GM12864 (cell line): ENCODE measurements at regions not wholly inside any gene's neighbourhood (a gene's known extent, or its start where the extent isn't known, plus 50 kb on each side); places are given as distances from the start of the nearest gene placed in this dataset.

Source experiments
- DNase-seq: peaks from one replicate; pipeline ENCODE4 v3.0.0-alpha.2; 2011; ENCODE audit warnings: low read depth
- H3K4me3 ChIP-seq: 2 replicates; pipeline ENCODE4 v1.5.1; 2011; ENCODE audit warnings: mild to moderate bottlenecking, low read depth, low read length, control low read depth
- CTCF ChIP-seq: IDR thresholded peaks from 2 replicates; pipeline ENCODE4 v1.5.1; 2011; ENCODE audit warnings: low read depth, mild to moderate bottlenecking, moderate library complexity, low read length, control low read depth, inconsistent platforms; ENCODE audit errors: missing control alignments

- H3K4me3 ChIP-seq: no peak overlapping the region
- no peak for DNase-seq
- TF ChIP-seq CTCF: no peak
Measured at GRCh38 chr4:36872679-36873078, 371.9 kb upstream of the NWD2 start.

- no peak for DNase-seq
- no peak for TF ChIP-seq CTCF
- no peak overlapping the region for H3K4me3 ChIP-seq
Measured at GRCh38 chr4:36884151-36884550, 360.4 kb upstream of the NWD2 start.

GRCh38 chr4:36891971-36892370 is 352.6 kb upstream of the NWD2 start:
- DNase-seq: no peak
- no peak for TF ChIP-seq CTCF
- no peak overlapping the region for H3K4me3 ChIP-seq

- H3K4me3 ChIP-seq: no peak overlapping the region
- no peak for TF ChIP-seq CTCF
- no peak for DNase-seq
Measured at GRCh38 chr4:36900446-36900987, 344.0 kb upstream of the NWD2 start.

- TF ChIP-seq CTCF: no peak
- no peak overlapping the region for H3K4me3 ChIP-seq
- no peak for DNase-seq
Measured at GRCh38 chr4:36904823-36905222, 339.7 kb upstream of the NWD2 start.

- no peak for TF ChIP-seq CTCF
- DNase-seq: no peak
Measured at GRCh38 chr4:36914106-36914505, 330.4 kb upstream of the NWD2 start.

GRCh38 chr4:36915717-36916116 is 328.8 kb upstream of the NWD2 start:
- no peak for TF ChIP-seq CTCF
- no peak overlapping the region for H3K4me3 ChIP-seq
- no peak for DNase-seq

More at GRCh38 chr4:36914106-36914505, 330.4 kb upstream of the NWD2 start:
- no peak overlapping the region for H3K4me3 ChIP-seq
